Neuronal stem cell (in vitro differentiated cells): ENCODE measurements at regions not wholly inside any gene's neighbourhood (a gene's known extent, or its start where the extent isn't known, plus 50 kb on each side); places are given as distances from the start of the nearest gene placed in this dataset.

ENCODE experiments used
- DNase-seq: peaks from one replicate; pipeline ENCODE4 v3.0.0-alpha.2; 2013; ENCODE audit warnings: low spot score
- H2AFZ ChIP-seq: one replicate; pipeline ENCODE4 v1.6.1; 2013; ENCODE audit warnings: mild to moderate bottlenecking, low read length, inconsistent platforms
- H2AK5ac ChIP-seq: 2 replicates; pipeline ENCODE4 v1.6.1; 2013; ENCODE audit warnings: low read depth, mild to moderate bottlenecking, inconsistent platforms, low read length, moderate library complexity, mixed read lengths
- H2BK120ac ChIP-seq: 2 replicates; pipeline ENCODE4 v1.6.1; 2013; ENCODE audit warnings: low read depth, mild to moderate bottlenecking, inconsistent platforms, low read length, moderate library complexity, mixed read lengths
- H2BK12ac ChIP-seq: one replicate; pipeline ENCODE4 v1.6.1; 2013; ENCODE audit warnings: low read length, inconsistent platforms
- H2BK15ac ChIP-seq: 2 replicates; pipeline ENCODE4 v1.6.1; 2013; ENCODE audit warnings: mild to moderate bottlenecking, low read length, inconsistent platforms, mixed read lengths
- H2BK5ac ChIP-seq: one replicate; pipeline ENCODE4 v1.6.1; 2013; ENCODE audit warnings: inconsistent platforms, mild to moderate bottlenecking, low read length, moderate library complexity
- H3K14ac ChIP-seq: one replicate; pipeline ENCODE4 v1.6.1; 2013; ENCODE audit warnings: low read length, inconsistent platforms
- H3K18ac ChIP-seq: 2 replicates; pipeline ENCODE4 v1.6.1; 2013; ENCODE audit warnings: low read length, inconsistent platforms
- H3K23ac ChIP-seq: 2 replicates; pipeline ENCODE4 v1.6.1; 2013; ENCODE audit warnings: low read depth, mild to moderate bottlenecking, mixed read lengths, low read length, inconsistent platforms; ENCODE audit not compliant: poor library complexity
- H3K27ac ChIP-seq: replicated peaks from 3 replicates; pipeline ENCODE4 v1.5.1; 2013; ENCODE audit warnings: low read length, inconsistent platforms
- H3K27me3 ChIP-seq, 3 experiments: 2 replicates each; pipeline ENCODE4 v1.6.1; 2013; ENCODE audit warnings: low read length in 3 of 3, mild to moderate bottlenecking in 2 of 3, inconsistent platforms in 1 of 3, low read depth in 1 of 3, mixed read lengths in 1 of 3, moderate library complexity in 1 of 3; ENCODE audit not compliant: control insufficient read depth in 3 of 3, insufficient read depth in 3 of 3
- H3K36me3 ChIP-seq, 2 donors: replicated peaks in 1 of 2; 2 replicates each; pipeline ENCODE4 v1.6.1; 2013; ENCODE audit warnings: low read length in 2 of 2; ENCODE audit not compliant: control insufficient read depth in 2 of 2, insufficient read depth in 2 of 2
- H3K4ac ChIP-seq: 2 replicates; pipeline ENCODE4 v1.6.1; 2013; ENCODE audit warnings: inconsistent platforms, mild to moderate bottlenecking, low read length, moderate library complexity
- H3K4me1 ChIP-seq, 2 donors: 1 replicate in 1 of 2; 2 replicates in 1 of 2; pipeline ENCODE4 v1.6.1; 2013; ENCODE audit warnings: low read length in 2 of 2, low read depth in 1 of 2; ENCODE audit not compliant: control insufficient read depth in 2 of 2, insufficient read depth in 1 of 2
- H3K4me2 ChIP-seq: one replicate; pipeline ENCODE4 v1.6.1; 2013; ENCODE audit warnings: mild to moderate bottlenecking, low read length, inconsistent platforms; ENCODE audit not compliant: insufficient read depth, poor library complexity, severe bottlenecking
- H3K4me3 ChIP-seq, 2 donors: 2 replicates each; pipeline ENCODE4 v1.5.1; 2013; ENCODE audit warnings: low read length in 2 of 2, mild to moderate bottlenecking in 2 of 2, inconsistent platforms in 1 of 2, moderate library complexity in 1 of 2
- H3K79me1 ChIP-seq: one replicate; pipeline ENCODE4 v1.6.1; 2013; ENCODE audit warnings: low read depth, mild to moderate bottlenecking, inconsistent platforms, low read length, moderate library complexity
- H3K9ac ChIP-seq: one replicate; pipeline ENCODE4 v1.6.1; 2013; ENCODE audit warnings: mild to moderate bottlenecking, low read depth, low read length, inconsistent platforms; ENCODE audit not compliant: poor library complexity
- H3K9me3 ChIP-seq, 2 donors: replicated peaks in 1 of 2; 2 replicates each; pipeline versions ENCODE3 to v1.6.1; 2013; ENCODE audit warnings: low read length in 2 of 2, mild to moderate bottlenecking in 2 of 2, inconsistent platforms in 1 of 2, low read depth in 1 of 2, mixed read lengths in 1 of 2, moderate library complexity in 1 of 2; ENCODE audit not compliant: control insufficient read depth in 2 of 2, insufficient read depth in 1 of 2
- H4K8ac ChIP-seq: one replicate; pipeline ENCODE4 v1.6.1; 2013; ENCODE audit warnings: low read depth, mild to moderate bottlenecking, inconsistent platforms, low read length, moderate library complexity
- H4K91ac ChIP-seq: one replicate; pipeline ENCODE4 v1.6.1; 2013; ENCODE audit warnings: low read length, low read depth, mild to moderate bottlenecking, inconsistent platforms; ENCODE audit not compliant: poor library complexity
- WGBS, 2 donors: extraction: QIAGEN DNeasy Blood & Tissue Kit; methylation state at CpG; one replicate each; pipeline ENCODE4 v1.1.7; 2013; ENCODE audit warnings: missing lambda C conversion rate in 2 of 2, mixed read lengths in 1 of 2; ENCODE audit not compliant: insufficient read length in 2 of 2, insufficient replicate concordance in 1 of 2; ENCODE audit errors: extremely low coverage in 2 of 2; 5-methylcytosine and 5-hydroxymethylcytosine counted together

GRCh38 chr5:163815240-163815791 lies 309.9 kb downstream of the MAT2B start:
- Histone ChIP-seq H3K36me3 (no peaks in the 10 kb centered on the region), H4K8ac (no peak overlapping the region), H3K14ac (no peak overlapping the region), H2BK5ac (no peak overlapping the region), H2AK5ac (no peak overlapping the region), H3K27me3 (no peaks in the 10 kb centered on the region), H3K9ac (no peak overlapping the region), H3K9me3 (no peaks in the 10 kb centered on the region), H3K18ac (no peak overlapping the region), H2BK120ac (no peak overlapping the region), H4K91ac (no peak overlapping the region), H3K4ac (no peak overlapping the region), H3K4me1 (peaks cover 2% of the 10 kb centered on the region in 2 donors), H3K79me1 (no peaks in the 10 kb centered on the region), H2AFZ (no peak overlapping the region), H2BK15ac (no peak overlapping the region), H3K4me3 (no peak overlapping the region), H3K4me2 (no peak overlapping the region), H3K23ac (no peak overlapping the region), H3K27ac (no peak overlapping the region), H2BK12ac (no peak overlapping the region)
- no peak for DNase-seq

- no peaks in the 10 kb centered on the region for H3K9me3 ChIP-seq
- no peak for DNase-seq
- H4K91ac ChIP-seq = no peak overlapping the region
- H3K23ac ChIP-seq = no peak overlapping the region
- WGBS, 2 donors = no CpG with 5 or more reads among the region's 1 CpG
- H3K18ac ChIP-seq = no peak overlapping the region
- H3K9ac ChIP-seq = no peak overlapping the region
- no peaks in the 10 kb centered on the region for H3K79me1 ChIP-seq
- H3K4ac ChIP-seq = no peak overlapping the region
- no peak overlapping the region for H2BK12ac ChIP-seq
- no peak overlapping the region for H4K8ac ChIP-seq
- no peak overlapping the region for H2BK15ac ChIP-seq
- H3K27ac ChIP-seq = no peak overlapping the region
- H3K36me3 ChIP-seq = no peaks in the 10 kb centered on the region
- H2BK120ac ChIP-seq = no peak overlapping the region
- no peak overlapping the region for H3K4me3 ChIP-seq
- H3K27me3 ChIP-seq = no peaks in the 10 kb centered on the region
- no peak overlapping the region for H2AFZ ChIP-seq
- no peak overlapping the region for H2BK5ac ChIP-seq
- no peak overlapping the region for H3K14ac ChIP-seq
- H3K4me2 ChIP-seq = no peak overlapping the region
- H3K4me1 ChIP-seq = no peaks in the 10 kb centered on the region
- H2AK5ac ChIP-seq = no peak overlapping the region
Observed at GRCh38 chr5:163821142-163821541, 315.7 kb downstream of the MAT2B start.

- no peak overlapping the region for H3K23ac ChIP-seq
- H2AFZ ChIP-seq = no peak overlapping the region
- H3K9me3 ChIP-seq = no peaks in the 10 kb centered on the region
- no peak overlapping the region for H2BK120ac ChIP-seq
- H3K4me3 ChIP-seq = no peak overlapping the region
- H3K18ac ChIP-seq = no peak overlapping the region
- H2AK5ac ChIP-seq = no peak overlapping the region
- H2BK15ac ChIP-seq = no peak overlapping the region
- no peak overlapping the region for H4K91ac ChIP-seq
- no peak overlapping the region for H3K4ac ChIP-seq
- H4K8ac ChIP-seq = no peak overlapping the region
- DNase-seq = no peak
- H3K27ac ChIP-seq = no peak overlapping the region
- H3K27me3 ChIP-seq = no peaks in the 10 kb centered on the region
- no peak overlapping the region for H2BK5ac ChIP-seq
- no peaks in the 10 kb centered on the region for H3K36me3 ChIP-seq
- no peak overlapping the region for H3K9ac ChIP-seq
- H3K14ac ChIP-seq = no peak overlapping the region
- no peaks in the 10 kb centered on the region for H3K79me1 ChIP-seq
- no peak overlapping the region for H2BK12ac ChIP-seq
- no CpG with 5 or more reads among the region's 4 CpGs for WGBS, 2 donors
- no peak overlapping the region for H3K4me2 ChIP-seq
- H3K4me1 ChIP-seq = no peaks in the 10 kb centered on the region
Observed at GRCh38 chr5:163822548-163822947, 317.1 kb downstream of the MAT2B start.

- Histone ChIP-seq H2AFZ (no peak overlapping the region), H3K4ac (no peak overlapping the region), H4K8ac (no peak overlapping the region), H2BK120ac (no peak overlapping the region), H3K4me3 (no peak overlapping the region), H3K79me1 (no peaks in the 10 kb centered on the region), H2AK5ac (no peak overlapping the region), H3K9ac (no peak overlapping the region), H3K14ac (no peak overlapping the region), H4K91ac (no peak overlapping the region), H3K27ac (no peak overlapping the region), H3K4me2 (no peak overlapping the region), H3K36me3 (no peaks in the 10 kb centered on the region), H3K4me1 (no peaks in the 10 kb centered on the region), H2BK5ac (no peak overlapping the region), H3K18ac (no peak overlapping the region), H3K27me3 (no peaks in the 10 kb centered on the region), H3K23ac (no peak overlapping the region), H2BK12ac (no peak overlapping the region), H2BK15ac (no peak overlapping the region), H3K9me3 (no peaks in the 10 kb centered on the region)
- DNase-seq = no peak
- no CpG with 5 or more reads among the region's 1 CpG for WGBS, 2 donors
Observed at GRCh38 chr5:163825661-163826060, 320.2 kb downstream of the MAT2B start.
